Vagina (tissue), 2 donors: ENCODE measurements at regions not wholly inside any gene's neighbourhood (a gene's known extent, or its start where the extent isn't known, plus 50 kb on each side); places are given as distances from the start of the nearest gene placed in this dataset.

ENCODE experiments used
- POLR2A ChIP-seq, 2 donors: fragments of 450-650 bp; IDR thresholded peaks; one replicate each; pipeline ENCODE4 v1.6.1; 2017; ENCODE audit warnings: antibody characterized with exemption in 2 of 2, mild to moderate bottlenecking in 2 of 2, moderate library complexity in 2 of 2
- POLR2AphosphoS5 ChIP-seq, 2 donors: sonication (generic); formaldehyde crosslinking; IDR thresholded peaks; one replicate each; pipeline ENCODE4 v1.9.0; 2017; ENCODE audit warnings: antibody characterized with exemption in 2 of 2, mild to moderate bottlenecking in 2 of 2, low read depth in 1 of 2; ENCODE audit not compliant: insufficient read depth in 1 of 2
- TF ChIP-seq, protein P1 (sequence below), 3 experiments: fragments of 450-650 bp in 2 of 3; fragments of 200-600 bp in 1 of 3; sonication (generic) in 1 of 3; IDR thresholded peaks; one replicate each; pipeline ENCODE4 v1.5.1; 2017 to 2019; ENCODE audit warnings: antibody characterized with exemption in 3 of 3, mild to moderate bottlenecking in 2 of 3, moderate library complexity in 2 of 3

DNA sequence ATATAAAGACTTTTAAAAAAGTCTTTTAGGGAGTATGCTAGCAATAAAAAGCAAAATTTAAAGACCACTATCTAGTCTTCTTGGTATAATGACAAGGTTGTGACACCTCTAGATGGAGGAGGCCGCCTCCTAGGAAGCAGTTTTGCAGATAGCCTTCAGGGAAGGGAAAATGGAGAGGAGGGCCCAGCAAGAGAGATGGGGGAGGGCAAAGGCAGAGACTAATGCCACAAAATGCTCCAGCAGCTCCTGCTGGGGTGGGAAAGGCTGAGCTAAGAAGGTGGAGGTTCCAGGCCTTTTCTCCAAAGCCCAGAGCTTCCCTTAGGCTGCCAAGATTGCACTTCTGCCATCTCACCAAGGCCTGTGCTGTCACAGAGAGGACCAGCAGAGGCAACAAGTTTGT, 153.9 kb upstream of the THSD7B start:
- TF ChIP-seq, protein P1, sequence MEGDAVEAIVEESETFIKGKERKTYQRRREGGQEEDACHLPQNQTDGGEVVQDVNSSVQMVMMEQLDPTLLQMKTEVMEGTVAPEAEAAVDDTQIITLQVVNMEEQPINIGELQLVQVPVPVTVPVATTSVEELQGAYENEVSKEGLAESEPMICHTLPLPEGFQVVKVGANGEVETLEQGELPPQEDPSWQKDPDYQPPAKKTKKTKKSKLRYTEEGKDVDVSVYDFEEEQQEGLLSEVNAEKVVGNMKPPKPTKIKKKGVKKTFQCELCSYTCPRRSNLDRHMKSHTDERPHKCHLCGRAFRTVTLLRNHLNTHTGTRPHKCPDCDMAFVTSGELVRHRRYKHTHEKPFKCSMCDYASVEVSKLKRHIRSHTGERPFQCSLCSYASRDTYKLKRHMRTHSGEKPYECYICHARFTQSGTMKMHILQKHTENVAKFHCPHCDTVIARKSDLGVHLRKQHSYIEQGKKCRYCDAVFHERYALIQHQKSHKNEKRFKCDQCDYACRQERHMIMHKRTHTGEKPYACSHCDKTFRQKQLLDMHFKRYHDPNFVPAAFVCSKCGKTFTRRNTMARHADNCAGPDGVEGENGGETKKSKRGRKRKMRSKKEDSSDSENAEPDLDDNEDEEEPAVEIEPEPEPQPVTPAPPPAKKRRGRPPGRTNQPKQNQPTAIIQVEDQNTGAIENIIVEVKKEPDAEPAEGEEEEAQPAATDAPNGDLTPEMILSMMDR (IDR thresholded peaks at IDR 0.05), result no peak
- TF ChIP-seq POLR2AphosphoS5 (IDR thresholded peaks at IDR 0.05; ENCODE audit: insufficient read depth in 1 of 2, low read depth in 1 of 2) (no peak), POLR2A (IDR thresholded peaks at IDR 0.05) (no peak)
